ENCODE measurements at regions not wholly inside any gene's neighbourhood (a gene's known extent, or its start where the extent isn't known, plus 50 kb on each side); places are given as distances from the start of the nearest gene placed in this dataset.
A peak's percentile ranks its signal among the peaks of the same experiment; 100 is the strongest.
"Not testable (repeated sequence)": the region's sequence is repeated elsewhere in the genome, so short reads cannot be mapped to it uniquely, and the experiment has no call there.

DNA sequence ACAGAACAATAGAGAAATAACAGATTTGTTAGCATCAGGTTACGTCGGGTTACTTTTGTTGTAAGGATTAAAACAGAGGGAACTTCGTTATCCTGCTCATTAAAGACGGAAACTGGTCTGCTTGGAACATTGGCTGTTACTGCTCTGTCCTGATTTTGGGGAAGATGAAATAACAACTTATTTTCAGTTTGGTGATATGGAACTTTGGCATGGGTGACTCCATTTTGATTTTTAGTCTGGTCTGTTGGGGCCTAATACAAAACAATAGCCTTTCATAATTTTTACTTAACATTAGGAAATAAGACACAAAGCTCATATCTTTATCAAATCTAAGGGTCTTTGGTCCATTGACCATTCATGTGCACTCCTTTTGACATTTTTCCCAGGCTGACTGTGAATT lies 220.5 kb upstream of the DUSP10 start:
- DNase-seq (ENCODE audit: low read depth): no peak

DNA sequence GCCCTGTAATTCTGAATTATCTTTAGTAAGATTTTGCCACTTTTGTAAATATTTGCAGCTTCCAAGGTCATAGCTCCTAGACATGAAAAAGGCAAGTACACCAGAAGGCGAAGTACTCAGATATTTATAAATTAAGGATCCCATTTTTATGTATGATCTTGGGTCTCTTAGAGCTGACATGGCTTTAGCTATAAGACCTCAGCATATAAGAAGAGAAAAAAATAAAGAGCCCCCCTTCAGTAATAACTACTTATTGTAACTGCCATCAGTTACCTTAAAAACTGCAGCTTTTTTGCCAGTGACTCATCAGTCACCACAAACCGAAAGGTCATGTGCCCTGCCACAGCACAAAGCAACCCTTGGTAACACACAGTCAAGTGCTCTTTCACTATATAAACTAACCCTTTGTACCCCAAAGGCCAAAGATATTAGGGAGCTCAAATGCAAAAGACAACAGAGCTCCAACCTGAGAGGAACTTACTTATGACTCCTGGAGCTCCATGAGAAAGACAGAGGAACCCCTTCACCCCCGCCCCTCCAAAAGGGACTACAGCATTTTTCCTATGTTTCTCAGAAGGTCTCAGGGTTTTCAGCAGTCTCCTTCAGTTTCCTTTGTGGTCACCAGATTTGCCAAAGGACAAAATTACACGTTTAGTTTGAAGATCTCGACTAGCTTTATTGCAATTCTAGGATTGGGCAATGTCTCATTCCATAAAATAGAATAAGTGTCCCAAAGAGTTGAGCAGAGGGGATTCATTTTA lies 219.8 kb upstream of the DUSP10 start:
- DNase-seq (ENCODE audit: low read depth): peak; percentile 53

DNA sequence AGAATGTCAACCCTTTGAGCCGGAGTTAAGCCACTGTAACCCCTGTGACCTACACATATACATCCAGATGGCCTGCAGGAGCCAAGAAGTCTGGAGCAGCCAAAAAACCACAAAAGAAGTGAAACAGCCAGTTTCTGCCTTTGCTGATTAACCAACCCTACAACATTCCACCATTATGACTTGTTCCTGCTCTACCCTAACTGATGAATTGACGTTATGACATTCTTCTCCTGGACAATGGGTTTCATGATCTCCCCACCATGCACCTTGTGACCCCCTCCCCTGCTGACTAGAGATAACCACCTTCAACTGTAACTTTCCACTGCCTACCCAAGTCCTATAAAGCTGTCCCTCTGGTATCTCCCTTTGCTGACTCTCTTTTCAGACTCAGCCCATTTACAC lies 216.3 kb upstream of the DUSP10 start:
- DNase-seq (ENCODE audit: low read depth): not testable (repeated sequence)

DNA sequence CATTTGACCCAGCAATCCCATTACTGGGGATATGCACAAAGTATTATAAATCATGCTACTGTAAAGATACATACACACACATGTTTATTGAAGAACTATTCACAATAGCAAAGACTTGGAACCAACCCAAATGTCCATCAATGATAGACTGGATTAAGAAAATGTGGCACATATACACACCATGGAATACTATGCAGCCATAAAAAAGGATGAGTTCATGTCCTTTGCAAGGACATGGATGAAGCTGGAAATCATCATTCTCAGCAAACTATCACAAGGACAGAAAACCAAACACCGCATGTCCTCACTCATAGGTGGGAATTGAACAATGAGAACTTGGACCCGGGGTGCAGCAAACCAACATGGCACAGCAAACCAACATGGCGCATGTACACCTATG lies 215.5 kb upstream of the DUSP10 start:
- DNase-seq (ENCODE audit: low read depth): not testable (repeated sequence)

DNA sequence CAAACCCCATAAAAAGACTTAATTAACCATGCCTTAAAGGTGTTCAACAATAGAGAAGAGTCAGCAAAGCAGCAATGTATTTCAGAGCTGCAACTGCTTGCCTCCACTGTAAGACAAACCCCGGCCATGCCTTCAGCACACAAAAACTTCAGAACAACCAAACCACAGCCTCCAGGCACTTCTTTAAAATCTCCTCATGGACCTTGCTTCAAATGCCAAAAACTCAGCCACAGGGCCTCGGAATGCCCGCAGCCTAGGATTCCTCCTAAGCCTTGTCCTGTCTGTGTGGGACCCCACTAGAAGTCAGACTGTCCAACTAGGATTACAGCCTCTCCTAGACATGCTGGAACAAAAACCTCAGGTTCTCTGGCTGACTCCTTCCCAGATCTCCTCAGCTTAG lies 208.1 kb upstream of the DUSP10 start:
- no peak for DNase-seq (ENCODE audit: low read depth)

DNA sequence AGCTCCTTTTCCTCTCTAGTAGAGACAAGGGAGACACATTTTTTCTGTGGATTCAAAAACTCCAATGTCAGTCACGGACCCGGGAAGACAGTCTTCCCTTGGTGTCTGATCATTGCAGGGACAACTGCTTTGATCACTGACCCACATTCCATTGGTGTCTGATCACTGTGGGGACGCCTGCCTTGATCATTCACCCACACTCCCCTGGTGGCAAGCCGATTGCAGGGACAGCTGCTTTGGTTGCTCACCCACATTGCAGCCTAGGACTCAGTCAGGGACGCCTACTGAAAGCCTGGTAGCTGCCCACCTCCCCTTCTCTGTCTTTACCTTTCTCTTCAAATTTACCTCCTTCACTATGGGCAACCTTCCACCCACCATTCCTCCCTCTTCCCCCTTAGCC lies 206.6 kb upstream of the DUSP10 start:
- DNase-seq (ENCODE audit: low read depth): no peak

DNA sequence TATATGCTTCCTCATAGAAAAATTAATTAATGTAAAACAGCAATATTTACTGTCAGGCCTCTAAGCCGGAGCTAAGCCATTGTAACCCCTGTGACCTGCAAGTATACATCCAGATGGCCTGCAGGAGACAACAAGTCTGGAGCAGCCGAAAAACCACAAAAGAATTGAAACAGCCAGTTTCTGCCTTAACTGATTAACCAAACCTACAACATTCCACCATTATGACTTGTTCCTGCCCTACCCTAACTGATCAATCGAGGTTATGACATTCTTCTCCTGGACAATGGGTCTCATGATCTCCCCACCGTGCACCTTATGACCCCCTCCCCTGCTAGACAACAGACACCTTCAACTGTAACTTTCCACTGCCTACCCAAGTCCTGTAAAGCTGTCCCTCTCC lies 205.8 kb upstream of the DUSP10 start:
- no peak for DNase-seq (ENCODE audit: low read depth)

DNA sequence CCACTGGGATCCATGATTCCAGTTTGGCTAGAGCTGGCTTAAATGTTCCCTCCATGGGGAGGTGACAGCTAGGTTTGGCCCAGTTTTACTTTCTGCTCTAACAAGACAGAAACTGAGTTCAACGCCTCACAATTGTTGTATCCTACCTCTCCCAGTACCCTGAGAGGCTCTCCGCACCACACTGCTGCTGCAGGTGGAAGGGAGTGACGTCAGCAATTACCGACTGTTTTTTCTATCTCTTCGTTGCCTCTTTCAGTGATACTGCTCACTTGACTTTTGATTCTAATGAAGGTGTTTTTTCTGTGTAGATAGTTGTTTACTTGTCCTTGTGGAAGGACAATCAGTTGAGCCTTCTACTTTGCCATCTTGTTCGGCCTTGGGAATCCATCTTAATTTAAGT lies 204.9 kb upstream of the DUSP10 start:
- no peak for DNase-seq (ENCODE audit: low read depth)

DNA sequence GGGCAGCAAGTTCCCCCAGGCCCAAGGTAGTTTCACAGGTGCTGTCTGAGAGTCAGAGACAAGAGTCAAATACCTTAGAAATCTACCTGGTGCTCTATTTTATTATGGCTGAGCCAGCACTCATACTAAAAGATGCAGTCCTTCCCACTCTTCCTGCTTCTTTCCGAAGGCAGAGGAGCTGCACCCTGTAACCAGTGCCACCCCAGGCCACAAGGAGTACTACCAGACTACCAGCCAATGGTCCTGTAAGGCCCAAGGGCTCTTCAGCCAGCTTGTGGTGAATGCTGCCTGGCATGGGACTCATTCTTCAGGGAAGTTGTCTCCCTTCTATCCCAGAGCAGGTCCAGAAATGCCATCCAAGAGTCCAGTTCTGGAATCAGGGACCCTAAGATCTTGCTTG lies 203.8 kb upstream of the DUSP10 start:
- no peak for DNase-seq (ENCODE audit: low read depth)

DNA sequence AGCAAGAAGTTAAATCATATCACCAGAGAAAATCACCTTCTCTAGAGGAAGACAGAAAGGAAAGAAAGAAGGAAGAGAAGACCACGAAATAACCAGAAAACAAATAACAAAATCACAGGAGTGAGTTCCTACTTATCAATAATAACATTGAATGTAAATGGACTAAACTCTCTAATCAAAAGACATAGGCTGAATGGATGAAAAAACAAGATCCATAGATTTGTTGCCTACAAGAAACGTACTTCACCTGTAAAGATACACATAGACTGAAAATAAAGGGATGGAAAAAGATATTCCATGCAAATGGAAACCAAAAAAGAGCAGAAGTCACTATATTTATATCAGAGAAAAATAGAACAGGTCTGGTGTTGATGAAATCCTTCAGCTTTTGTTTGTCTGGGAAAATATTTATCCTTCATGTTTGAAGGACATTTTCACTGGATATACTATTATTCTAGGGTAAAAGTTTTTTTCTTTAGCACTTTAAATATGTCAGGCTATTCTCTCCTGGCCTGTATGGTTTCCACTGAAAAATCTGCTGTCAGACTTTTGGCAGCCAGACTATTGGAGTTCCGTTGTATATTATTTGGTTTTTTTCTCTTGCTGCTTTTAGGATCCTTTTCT lies 202.5 kb upstream of the DUSP10 start:
- no peak for DNase-seq (ENCODE audit: low read depth)

DNA sequence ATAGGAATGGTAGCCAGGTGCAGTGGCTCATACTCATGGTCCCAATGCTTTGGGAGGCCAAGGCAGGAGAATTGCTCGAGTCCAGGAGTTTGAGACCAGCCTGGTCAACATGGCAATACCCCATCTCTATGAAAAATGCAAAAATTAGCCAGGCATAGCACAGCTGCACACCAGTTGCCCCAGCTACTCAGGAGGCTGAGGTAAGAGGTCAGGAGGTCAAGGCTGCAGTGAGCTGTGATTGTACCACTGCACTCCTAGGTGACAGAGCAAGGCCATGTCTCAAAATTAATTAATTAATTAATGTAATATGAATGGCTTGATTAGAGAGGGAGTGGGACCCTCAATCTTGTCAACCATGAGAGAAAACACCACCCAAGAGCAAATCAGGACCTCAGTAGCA lies 198.7 kb upstream of the DUSP10 start:
- no peak for DNase-seq (ENCODE audit: low read depth)

DNA sequence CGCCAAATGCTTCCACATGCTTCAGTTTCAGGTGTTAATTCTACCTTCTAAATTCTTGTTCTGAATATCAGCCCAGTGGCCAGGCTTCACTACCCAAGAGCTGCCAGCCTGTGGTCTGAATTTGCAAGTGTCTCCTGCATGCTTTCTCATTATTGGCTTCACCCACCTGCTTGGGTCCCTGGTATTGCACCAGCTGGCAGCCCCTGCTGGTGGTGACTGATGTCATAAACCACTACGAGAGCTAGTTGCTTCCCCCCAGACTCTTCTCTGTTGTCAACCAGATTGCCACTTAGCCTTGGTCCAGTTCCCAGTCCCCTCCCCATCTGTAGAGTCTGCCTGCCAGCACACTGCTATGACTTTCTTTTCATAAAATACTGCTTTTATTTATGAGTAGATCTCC lies 197.7 kb upstream of the DUSP10 start:
- no peak for DNase-seq (ENCODE audit: low read depth)

DNA sequence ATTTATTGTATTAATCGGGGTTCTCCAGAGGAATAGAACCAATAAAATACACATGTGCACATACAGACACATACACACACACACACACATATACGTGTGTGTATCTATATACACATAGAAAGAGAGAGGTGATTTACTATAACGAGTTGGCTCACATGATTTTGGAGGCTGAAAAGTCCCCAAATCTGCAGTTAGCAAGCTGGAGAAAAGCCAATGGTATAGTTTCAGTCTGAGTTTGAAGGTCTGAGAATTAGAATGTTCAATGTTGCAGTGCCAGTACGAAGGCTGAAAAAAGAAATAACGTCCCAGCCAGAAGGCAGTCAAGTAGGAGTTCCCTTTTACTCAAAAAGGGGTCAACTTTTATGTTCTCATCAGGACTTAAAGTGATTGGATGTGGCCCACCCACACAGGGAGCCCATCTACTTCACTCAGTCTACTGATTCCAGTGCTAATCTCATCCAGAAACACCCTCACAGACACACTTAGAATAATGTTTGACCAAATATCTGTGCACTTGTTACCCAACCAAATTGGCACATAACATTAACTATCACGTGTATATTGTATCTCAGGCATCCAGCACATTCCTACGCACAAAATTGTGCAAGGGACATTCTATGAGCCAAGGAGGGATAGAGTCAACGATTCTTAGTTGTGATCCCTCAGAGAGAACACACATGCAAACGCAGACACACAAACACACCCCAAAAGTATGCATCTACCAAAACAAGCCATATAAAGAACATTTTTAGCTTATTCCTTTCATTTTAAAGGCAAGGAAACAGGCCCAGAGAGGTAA lies 195.5 kb upstream of the DUSP10 start:
- DNase-seq (ENCODE audit: low read depth): no peak

DNA sequence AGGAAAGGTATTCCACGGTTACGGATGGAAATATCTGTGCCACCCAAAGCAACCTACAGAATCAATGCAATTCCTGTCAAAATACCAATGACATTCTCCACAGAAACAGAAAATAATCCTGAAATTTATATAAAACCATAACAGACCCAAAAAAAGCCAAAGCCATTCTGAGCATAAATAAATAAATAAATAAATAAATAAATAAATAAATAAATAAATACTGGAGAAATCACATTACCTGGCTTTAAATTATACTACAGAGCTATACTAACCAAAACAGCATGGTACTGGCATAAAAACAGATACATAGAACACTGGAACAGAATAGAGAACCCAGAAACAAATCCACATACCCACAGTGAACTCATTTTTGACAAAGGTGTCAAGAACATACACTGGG lies 191.9 kb upstream of the DUSP10 start:
- DNase-seq (ENCODE audit: low read depth): no peak

DNA sequence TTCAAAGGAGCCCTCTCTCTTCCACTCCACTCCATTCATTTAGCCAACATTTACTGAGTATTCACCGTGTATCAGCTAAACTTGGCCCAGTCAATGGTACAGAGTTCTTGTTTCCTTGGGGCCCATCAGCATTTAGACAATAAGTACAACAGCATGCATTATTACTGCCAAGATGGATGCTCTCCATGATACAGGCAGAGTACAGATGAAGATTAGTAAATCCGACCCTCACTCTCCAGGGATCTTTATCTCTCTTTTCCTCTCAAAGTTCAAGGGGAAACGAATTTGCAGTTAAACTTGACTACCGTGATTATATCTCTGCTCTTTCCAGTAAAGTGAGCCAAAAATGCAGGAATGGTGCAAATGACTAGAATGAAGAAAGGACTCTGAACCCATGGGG lies 184.6 kb upstream of the DUSP10 start:
- DNase-seq (ENCODE audit: low read depth): no peak

DNA sequence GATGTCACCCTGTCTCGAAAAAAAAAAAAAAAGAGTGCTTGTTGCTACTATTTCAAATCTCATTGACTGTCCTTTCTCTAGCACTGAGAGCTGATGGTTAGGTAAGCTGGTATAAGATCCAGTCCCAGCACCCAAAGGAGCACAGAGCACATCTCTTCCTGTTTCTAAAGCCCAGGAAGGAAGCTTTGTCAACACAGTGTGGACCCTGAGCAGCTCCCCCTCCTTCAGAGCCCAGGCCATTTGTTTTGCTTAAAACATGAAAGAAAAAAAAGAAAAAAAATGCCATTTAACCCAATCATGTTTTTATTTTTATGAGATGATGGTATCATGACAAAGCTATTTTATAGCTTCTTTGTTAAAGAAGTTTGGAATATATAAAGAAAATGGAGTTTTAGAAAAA lies 184.1 kb upstream of the DUSP10 start:
- no peak for DNase-seq (ENCODE audit: low read depth)

DNA sequence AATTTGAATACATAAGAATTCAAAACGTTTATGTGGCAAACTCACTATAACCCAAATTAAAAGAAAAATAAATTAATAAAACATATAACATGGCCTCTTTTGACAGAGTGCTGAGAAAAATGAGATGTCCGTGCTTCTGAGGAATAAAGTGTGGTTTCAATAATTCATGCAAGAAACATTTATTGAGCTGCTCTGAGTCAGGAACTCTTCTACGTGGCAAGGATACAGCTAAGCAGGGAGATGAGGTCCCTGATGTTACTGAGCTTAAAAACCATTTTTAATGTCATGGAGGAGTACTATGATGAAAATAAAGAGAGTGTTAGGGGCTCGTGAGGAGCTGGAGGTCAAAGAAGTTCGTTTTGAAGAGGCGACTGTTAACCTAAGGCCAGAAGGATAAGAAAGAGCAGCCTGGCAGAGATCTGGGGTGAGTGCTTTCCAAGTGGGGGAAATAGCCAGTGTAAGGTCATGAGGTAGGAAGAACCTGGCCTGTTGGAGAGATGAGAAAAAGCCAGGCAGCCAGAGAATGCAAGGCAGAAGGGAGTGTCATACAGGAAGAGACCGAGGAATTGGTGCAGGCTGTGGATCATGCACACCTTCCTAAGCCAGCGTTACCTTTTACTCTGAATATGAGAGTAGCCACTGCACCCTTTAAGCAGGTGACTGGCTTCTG lies 182.2 kb upstream of the DUSP10 start:
- no peak for DNase-seq (ENCODE audit: low read depth)

DNA sequence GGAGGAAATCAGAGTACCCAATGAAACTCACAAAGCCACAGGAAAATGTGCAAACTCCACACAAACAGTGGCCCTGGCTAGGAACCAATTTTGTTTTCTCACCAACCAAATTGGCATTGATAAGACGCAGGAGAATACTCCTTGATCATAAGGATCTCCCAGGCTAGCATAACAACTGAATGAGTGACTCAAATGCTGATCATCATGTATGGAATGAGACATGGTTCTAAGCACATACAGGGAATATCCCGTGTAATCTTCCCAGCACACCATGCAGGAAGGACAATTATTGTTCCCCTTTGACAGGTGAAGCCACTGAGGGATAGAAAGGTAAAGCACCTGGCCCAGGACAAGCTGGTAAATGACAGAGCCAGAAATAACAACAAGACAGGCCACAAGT lies 180.0 kb upstream of the DUSP10 start:
- no peak for DNase-seq (ENCODE audit: low read depth)

DNA sequence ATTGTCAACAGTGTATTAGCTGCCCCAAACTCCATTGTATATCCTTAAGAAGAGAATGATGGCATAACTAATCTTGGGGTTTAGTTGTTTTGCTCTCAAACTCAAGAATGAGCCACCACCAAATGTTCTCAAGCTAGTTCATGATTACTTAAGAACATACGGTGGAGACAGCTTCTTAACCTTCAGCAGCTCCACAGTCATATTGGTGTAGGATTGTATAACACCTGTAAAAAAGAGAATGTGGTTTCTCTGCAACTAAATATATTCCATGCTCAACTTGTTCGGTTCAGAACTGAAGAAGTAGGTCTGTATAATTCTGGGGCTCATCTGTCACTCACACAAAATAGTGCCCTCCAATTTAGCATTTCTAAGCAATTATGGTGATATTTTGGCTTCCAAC lies 177.9 kb upstream of the DUSP10 start:
- no peak for DNase-seq (ENCODE audit: low read depth)

DNA sequence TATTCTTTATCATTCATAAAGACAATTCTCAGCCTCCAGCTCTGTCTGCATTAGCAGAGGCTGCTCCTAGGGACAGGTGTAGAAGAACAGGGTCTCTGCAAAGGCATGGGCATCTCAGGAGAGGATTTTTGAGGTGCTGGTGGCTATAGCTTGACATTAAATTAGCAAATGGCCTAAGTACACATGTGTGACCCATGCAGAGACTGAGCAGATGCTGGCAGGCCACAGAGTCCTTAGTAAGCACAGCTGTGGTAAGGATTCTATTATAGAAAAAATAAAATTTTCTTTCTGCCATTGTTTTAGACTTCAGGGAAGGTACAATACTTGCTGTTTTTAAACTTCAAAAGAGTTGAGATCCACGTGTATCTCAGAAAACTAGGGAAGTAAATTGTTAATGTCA lies 177.5 kb upstream of the DUSP10 start:
- no peak for DNase-seq (ENCODE audit: low read depth)

DNA sequence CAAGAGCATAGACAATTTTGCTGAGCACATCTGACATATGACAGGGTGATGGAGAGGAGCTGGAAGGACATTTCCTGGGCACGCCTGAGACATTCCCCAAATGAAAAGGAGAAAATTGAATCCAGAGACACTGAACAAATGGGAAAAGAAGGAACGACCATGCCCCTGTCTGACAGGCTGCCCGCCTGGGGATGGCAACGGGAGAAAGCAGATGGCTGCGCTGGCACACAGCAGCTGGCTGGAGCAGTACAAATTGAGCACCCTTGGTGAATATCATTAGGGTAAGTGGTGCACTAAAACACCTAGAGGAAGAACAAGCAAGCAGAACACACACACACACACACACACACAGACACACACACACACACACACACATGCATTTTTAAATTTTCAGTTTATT lies 174.3 kb upstream of the DUSP10 start:
- DNase-seq (ENCODE audit: low read depth): no peak

DNA sequence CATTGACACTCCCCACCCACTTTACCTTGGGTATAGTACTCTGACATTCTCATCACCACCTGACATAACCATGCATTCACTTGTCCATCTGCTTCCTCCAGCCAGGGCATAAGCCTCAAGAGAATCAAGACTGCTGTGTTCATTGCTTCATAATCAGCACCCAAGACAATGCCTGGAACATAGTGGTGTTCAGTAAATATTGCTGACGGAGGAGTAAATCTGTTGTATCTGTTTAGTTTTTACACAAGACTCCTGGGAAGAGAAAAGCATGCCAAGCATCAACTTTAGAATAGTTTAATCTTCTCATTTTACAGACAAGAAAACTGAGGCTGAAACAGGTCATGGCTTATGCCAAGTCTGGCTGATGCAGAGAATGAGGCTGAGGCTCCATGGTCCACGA lies 173.9 kb upstream of the DUSP10 start:
- no peak for DNase-seq (ENCODE audit: low read depth)

Measured in HS-5 (cell line).